ENCODE measurements at regions not wholly inside any gene's neighbourhood (a gene's known extent, or its start where the extent isn't known, plus 50 kb on each side); places are given as distances from the start of the nearest gene placed in this dataset.

- Histone ChIP-seq H3K27ac (ENCODE audit: low read depth in 2 of 2, low read length in 2 of 2) (no peak overlapping the region), H3K9ac (ENCODE audit: low read length in 3 of 3) (no peak overlapping the region), H3K4me3 (ENCODE audit: low read length in 3 of 3) (no peak overlapping the region), H3K4me1 (ENCODE audit: control insufficient read depth in 2 of 3, insufficient read depth in 2 of 3, low read depth in 1 of 3, low read length in 3 of 3) (no peaks in the 10 kb centered on the region), H3K36me3 (ENCODE audit: control insufficient read depth in 2 of 3, insufficient read depth in 3 of 3, low read length in 3 of 3) (no peaks in the 10 kb centered on the region), H3K9me3 (ENCODE audit: control insufficient read depth in 2 of 3, insufficient read depth in 1 of 3, low read length in 3 of 3) (peaks cover 0 to 2% (median 0%) of the 10 kb centered on the region in 3 donors), H3K27me3 (ENCODE audit: control insufficient read depth, insufficient read depth, low read length) (no peaks in the 10 kb centered on the region)
- intact Hi-C loops (cut with DNase I): no loop called here
- FAIRE-seq (no peak), DNase-seq (no peak)
- no peak for TF ChIP-seq CTCF (IDR thresholded peaks at IDR 0.05; ENCODE audit: borderline replicate concordance, extremely low read depth, insufficient read depth)
Observed at GRCh38 chr20:47862574-47863240, 77.4 kb upstream of the SULF2 start.

GRCh38 chr20:47861116-47861515, 75.8 kb upstream of the SULF2 start:
- TF ChIP-seq CTCF (IDR thresholded peaks at IDR 0.05; ENCODE audit: borderline replicate concordance, extremely low read depth, insufficient read depth): no peak
- no peaks in the 10 kb centered on the region for H3K27me3 ChIP-seq (ENCODE audit: control insufficient read depth, insufficient read depth, low read length)
- intact Hi-C loops (cut with DNase I): no loop called here

GRCh38 chr20:47860049-47860830, 75.0 kb upstream of the SULF2 start:
- FAIRE-seq: no peak
- Histone ChIP-seq H3K9me3 (ENCODE audit: control insufficient read depth in 2 of 3, insufficient read depth in 1 of 3, low read length in 3 of 3) (peaks cover 0 to 2% (median 0%) of the 10 kb centered on the region in 3 donors), H3K27me3 (ENCODE audit: control insufficient read depth, insufficient read depth, low read length) (no peaks in the 10 kb centered on the region)

More at GRCh38 chr20:47861116-47861515, 75.8 kb upstream of the SULF2 start:
- Histone ChIP-seq H3K9me3 (ENCODE audit: control insufficient read depth in 2 of 3, insufficient read depth in 1 of 3, low read length in 3 of 3) (peaks cover 0 to 2% (median 0%) of the 10 kb centered on the region in 3 donors), H3K4me1 (ENCODE audit: control insufficient read depth in 2 of 3, insufficient read depth in 2 of 3, low read depth in 1 of 3, low read length in 3 of 3) (peaks cover 0 to 6% (median 0%) of the 10 kb centered on the region in 3 donors), H3K9ac (ENCODE audit: low read length in 3 of 3) (no peak overlapping the region), H3K27ac (ENCODE audit: low read depth in 2 of 2, low read length in 2 of 2) (no peak overlapping the region), H3K36me3 (ENCODE audit: control insufficient read depth in 2 of 3, insufficient read depth in 3 of 3, low read length in 3 of 3) (no peaks in the 10 kb centered on the region), H3K4me3 (ENCODE audit: low read length in 3 of 3) (no peak overlapping the region)
- FAIRE-seq (no peak), DNase-seq (no peak)

More at GRCh38 chr20:47860049-47860830, 75.0 kb upstream of the SULF2 start:
- Histone ChIP-seq H3K27ac (ENCODE audit: low read depth in 2 of 2, low read length in 2 of 2) (no peak overlapping the region), H3K36me3 (ENCODE audit: control insufficient read depth in 2 of 3, insufficient read depth in 3 of 3, low read length in 3 of 3) (no peaks in the 10 kb centered on the region), H3K9ac (ENCODE audit: low read length in 3 of 3) (no peak overlapping the region), H3K4me3 (ENCODE audit: low read length in 3 of 3) (no peak overlapping the region), H3K4me1 (ENCODE audit: control insufficient read depth in 2 of 3, insufficient read depth in 2 of 3, low read depth in 1 of 3, low read length in 3 of 3) (peaks cover 0 to 6% (median 0%) of the 10 kb centered on the region in 3 donors)
- intact Hi-C loops (cut with DNase I): no loop called here
- DNase-seq: peak in 1 of 5 donors; percentile 7
- TF ChIP-seq CTCF (IDR thresholded peaks at IDR 0.05; ENCODE audit: borderline replicate concordance, extremely low read depth, insufficient read depth): no peak
